Adipose tissue (tissue), 3 donors: ENCODE measurements at regions not wholly inside any gene's neighbourhood (a gene's known extent, or its start where the extent isn't known, plus 50 kb on each side); places are given as distances from the start of the nearest gene placed in this dataset.

ENCODE experiments used
- H3K27ac ChIP-seq: one replicate; pipeline ENCODE4 v1.5.1; 2013; ENCODE audit warnings: low read depth, low read length
- WGBS, 3 donors: extraction: QIAGEN DNeasy Blood & Tissue Kit; methylation state at CpG; one replicate each; pipeline ENCODE4 v1.1.7; 2013; 5-methylcytosine and 5-hydroxymethylcytosine counted together
- donor health status: healthy with polysubstance abuse.
- donor health status: Bipolar disorder and iron deficiency.
- donor health status: healthy.

DNA sequence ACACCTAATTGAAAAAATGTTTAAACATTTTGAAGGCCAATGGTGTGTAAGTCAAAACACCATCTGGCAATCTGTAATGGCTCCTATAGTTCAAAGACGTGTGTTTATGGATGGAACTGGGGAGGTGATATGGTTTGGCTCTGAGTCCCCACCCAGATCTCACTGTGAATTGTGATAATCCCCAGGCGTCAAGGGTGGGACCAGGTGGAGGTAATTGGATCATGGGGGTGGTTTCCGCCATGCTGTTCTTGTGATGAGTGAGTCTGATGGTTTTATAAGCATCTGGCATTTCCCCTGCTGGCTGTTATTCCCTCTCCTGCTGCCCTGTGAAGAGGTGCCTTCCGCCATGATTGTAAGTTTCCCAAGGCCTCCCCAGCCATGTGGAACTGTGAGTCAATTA, 52.2 kb downstream of the ADRA2C start:
- WGBS, 3 donors, result 76 to 78% (median 77%) methylated on average over 4 of the region's 4 CpGs
- H3K27ac ChIP-seq, result no peak overlapping the region

DNA sequence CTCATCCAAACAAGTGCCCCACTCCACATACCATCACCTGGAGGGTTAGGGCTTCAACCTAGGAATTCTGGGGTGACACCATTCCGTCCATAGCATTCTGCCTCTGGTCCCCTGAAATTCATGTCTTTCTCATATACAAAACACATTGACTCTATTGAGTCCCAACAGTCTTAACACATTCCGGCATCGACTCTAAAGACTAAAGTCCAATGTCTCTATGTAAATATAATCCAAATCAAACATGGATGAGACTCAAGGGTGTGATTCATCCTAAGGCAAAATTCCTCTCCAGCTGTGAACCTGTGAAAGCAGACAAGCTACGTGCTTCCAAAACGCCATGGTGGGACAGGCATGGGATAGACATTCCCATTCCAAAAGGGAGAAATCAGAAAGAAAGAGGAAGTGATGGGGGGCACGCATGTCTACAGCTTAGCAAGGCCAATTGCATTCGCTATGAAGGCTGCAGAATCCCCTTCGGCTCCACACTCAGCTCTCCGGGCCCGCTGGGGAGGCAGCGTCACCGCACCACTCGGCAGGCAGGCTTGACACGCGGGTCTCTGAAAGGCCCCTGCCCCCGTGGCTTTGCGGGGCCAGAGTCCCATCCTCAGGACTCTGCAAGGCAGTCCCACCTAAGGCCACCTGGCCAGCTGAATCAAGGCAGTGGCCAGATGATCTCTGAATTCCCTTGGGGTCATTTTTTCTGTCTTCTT, 53.2 kb downstream of the ADRA2C start:
- 67 to 86% (median 85%) methylated on average over 17 of the region's 17 CpGs for WGBS, 3 donors
- no peak overlapping the region for H3K27ac ChIP-seq

DNA sequence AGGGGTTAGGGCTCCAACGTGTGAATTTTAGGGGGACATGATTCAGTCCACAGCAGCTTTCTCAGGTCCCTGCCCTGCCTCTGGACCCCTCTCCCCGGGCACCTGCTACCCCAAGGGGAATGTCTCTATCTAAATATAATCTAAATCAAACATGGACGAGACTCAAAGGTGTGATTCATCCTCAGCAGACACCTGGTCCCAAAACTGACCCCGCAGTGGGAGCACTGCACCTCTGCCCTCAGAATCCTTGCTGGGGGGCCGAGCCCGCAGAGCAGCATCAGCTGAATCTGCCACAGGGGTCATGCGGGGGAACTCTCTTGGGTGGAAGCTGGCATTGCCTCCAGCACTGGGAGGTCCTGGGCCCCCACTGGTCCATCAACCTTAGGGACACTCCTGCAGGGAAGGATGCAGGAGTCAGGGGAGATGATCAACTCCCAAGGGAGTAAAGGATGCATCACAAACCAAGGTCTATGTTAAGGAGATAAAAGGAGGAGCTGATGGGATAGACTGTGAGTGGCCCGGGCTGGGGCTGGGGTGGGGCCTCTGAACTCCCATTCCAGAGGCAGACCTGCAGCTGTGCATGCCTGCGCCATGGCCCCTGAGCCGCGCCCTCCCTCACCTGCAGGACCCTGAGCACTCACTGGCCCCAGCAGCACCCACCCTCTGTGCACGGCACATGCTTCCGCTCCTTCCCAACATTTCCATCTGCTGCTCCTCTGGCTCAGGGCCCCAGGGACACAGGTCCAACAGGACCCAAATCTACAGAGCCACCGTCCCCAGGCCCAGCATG, 54.0 kb downstream of the ADRA2C start:
- 67 to 80% (median 77%) methylated on average over 14 of the region's 14 CpGs for WGBS, 3 donors
- no peak overlapping the region for H3K27ac ChIP-seq

DNA sequence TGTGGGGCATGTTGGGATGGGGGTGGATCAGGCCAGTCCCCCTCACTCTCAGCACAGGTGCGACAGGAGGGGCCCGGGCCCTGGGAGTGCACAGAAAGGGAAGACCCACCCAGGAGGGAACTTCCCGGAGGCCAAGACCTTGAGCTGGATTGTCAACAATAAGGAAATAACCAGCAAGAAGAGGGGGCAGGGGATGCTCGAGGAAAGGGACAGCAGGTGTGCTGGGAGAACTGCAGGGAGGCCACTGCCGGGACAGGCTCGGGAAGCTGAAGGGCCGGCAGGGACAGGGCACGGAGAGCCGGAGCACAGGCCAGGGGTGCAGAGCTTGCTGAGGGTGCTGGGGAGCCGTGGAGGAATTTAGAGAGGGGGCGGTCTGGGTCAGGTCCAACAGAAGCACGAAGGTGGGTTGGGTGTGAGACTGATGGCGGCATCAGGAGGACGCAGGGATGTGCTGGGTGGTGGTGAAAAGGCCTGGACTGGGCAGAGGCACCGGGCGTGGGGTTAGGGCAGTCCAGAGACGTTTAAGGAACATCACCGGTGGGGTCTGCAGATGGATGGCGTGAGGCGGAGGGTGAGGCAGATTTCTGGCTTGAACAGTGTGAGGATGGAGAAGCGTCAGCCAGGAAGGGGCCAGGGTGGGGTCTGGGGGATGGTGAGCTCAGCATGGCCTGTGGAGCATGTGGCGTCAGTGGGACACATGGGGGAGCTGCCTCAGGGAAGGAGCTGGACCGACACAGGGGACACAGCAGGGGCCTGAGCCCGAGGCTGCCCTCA, 54.8 kb downstream of the ADRA2C start:
- H3K27ac ChIP-seq, result no peak overlapping the region
- 70 to 71% (median 70%) methylated on average over 24 of the region's 24 CpGs for WGBS, 3 donors

DNA sequence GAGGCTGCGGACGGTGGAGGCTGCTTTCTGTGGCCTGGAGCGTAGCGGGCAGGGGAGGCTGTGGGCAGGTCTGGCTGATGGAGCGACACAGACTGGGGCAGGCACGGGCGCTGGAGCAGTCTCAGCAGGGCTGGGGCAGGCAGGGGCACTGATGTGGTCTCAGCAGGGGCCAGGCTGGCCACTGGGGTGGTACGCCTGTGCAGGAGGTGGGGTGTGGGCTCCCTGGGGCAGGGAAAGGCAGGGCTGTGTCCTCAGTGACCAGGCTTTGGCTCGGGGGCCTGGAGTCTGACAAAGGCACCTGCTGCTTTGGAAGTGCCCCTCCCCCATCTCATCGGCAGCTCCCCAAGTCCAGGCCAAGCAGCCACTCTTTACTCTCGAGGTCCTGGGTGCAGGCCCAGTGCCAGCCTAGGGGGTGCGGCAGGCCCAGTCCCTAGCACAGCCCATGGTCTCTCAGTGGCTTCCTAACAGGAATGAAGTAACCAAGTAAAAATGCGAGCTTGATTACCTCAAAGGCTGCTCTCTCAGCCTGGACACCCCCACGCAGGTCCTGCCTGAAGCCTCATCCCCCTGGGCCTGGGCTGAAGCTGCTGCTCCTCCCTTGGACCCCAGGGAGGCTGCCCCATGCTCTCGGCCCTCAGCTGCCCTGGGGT, 55.5 kb downstream of the ADRA2C start:
- WGBS, 3 donors, result 59 to 70% (median 68%) methylated on average over 14 to 15 of the region's 15 CpGs
- H3K27ac ChIP-seq, result no peak overlapping the region

DNA sequence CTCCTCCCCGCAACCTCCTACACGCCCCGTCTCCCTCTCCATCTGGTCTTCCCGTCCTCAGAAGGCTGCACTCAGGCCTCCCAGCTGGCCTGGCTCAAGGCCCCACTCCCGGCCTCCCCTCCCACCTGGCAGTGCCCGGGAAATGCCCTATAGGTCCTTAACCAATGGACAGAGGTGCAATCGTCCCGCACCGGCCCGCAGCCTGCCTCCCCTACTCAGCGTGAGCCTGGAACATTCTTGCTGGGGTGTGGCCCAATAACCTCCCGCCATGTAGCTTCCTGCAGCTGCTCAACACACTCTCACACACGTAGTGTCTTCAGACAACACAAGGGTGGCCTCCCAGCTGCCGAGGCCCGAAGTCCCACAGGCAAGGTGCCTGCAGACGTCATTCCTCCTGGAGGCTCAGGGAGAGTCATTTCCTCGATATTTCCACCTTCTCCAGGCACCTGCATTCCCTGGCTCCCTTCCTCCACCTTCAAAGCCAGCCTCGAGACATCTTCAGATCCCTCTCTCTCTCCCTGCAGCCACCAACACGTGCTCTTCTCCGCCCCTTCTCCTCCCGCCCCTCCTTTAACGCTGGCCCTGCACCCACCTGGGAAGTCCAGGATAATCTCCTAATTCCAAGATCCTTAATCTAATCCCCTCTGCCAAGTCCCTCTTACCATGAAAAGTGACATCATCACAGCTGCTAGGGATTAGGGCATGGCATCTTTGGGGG, 56.2 kb downstream of the ADRA2C start:
- no peak overlapping the region for H3K27ac ChIP-seq
- 49 to 64% (median 54%) methylated on average over 21 to 22 of the region's 22 CpGs for WGBS, 3 donors

DNA sequence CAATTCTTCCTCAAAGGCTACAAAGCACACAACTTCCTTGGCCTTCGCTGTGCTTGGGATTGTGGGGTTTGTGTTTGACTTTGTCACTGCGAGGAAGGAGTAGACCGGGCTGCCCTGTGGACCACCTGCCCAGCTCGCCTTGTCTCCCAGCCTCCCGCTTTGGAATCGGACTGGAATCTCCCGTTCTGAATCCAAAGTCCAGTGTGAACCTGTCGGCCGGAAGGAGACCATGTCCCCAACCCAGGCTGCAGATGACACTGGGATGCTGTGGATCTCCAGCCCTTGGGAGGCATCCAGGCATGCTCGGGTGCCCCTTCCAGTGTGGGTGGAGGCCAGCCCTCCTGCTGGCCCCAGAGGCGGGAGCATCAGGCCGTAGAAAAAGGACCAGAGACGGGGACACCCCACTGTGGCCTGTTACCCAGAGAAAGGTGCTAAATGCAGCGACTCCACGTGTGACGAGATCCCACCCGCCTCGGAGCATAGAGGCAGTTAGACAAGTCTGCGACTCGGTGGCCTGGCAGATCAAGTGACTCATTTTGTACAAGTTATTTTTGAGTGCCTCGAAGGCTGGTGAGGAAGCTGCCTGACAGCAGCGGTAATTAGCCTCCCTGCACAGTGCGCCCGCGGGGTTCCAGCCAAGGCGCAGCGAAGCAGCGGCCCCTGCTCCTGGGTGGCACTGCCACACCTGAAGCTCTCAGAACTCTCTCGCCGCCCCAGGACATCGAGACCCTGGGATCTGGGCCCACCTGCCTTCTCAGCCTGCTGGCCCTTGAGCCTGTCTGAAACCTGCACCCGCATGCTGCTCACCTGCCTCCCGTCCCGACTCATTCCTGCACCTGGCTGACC, 57.5 kb downstream of the ADRA2C start:
- H3K27ac ChIP-seq, result no peak overlapping the region
- 82 to 87% (median 85%) methylated on average over 34 of the region's 34 CpGs for WGBS, 3 donors

DNA sequence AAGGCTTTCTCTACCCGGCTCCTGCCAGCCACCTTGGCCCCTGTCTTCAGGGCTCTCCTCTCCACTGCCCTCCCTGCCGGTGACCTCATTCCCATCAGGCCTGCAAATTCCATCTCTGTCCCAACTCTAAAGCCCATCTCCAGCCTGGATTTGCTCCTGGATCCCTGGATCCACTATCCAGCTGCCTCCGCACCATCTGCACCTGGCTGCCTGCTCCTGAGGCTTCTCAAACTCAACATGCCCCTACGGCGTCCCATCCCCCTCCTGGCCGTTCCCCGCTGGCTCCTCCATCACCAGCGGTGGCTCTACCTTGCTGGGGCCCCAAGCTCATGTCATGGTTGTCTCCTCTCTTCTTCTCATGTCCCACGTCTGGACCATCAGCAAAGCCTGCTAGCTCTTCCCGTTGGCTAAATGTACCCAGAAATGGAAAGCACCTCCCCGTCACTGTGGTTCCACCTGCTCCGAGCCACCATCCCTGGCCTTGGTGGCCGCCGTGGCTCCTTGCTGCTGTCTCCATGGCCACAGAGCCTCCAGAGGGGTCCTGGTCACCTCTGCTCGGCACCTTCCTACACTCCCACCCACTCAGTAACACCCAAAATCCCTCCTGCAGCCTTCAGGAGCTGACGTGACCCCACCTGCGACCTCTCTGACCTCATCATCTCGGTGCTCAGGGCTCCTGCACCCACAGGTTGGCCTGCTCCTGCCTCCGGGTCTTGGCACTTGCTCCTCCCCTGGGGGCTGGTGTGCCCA, 58.5 kb downstream of the ADRA2C start:
- WGBS, 3 donors, result 89 to 91% (median 90%) methylated on average over 18 to 19 of the region's 19 CpGs
- H3K27ac ChIP-seq, result no peak overlapping the region

DNA sequence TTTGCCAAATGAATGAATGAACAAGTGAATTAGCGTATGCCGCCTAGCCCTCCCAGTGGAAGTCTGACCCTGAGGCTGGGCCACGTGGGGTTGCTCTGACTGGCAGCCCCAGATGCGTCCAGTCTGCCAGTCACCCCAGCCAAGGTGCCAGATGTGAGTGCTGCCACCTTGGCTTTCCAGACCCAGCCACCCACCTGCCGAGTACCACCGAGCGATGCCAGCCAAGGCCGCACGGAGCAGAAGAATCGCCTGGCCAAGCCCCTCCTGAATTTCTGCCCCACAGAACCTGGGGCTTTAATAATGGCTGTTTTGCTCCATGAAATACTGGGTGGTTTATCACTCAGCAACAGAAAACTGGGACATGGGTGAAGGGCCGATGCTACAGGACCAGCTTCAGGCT, 59.3 kb downstream of the ADRA2C start:
- 88 to 91% (median 90%) methylated on average over 11 of the region's 11 CpGs for WGBS, 3 donors
- no peak overlapping the region for H3K27ac ChIP-seq

DNA sequence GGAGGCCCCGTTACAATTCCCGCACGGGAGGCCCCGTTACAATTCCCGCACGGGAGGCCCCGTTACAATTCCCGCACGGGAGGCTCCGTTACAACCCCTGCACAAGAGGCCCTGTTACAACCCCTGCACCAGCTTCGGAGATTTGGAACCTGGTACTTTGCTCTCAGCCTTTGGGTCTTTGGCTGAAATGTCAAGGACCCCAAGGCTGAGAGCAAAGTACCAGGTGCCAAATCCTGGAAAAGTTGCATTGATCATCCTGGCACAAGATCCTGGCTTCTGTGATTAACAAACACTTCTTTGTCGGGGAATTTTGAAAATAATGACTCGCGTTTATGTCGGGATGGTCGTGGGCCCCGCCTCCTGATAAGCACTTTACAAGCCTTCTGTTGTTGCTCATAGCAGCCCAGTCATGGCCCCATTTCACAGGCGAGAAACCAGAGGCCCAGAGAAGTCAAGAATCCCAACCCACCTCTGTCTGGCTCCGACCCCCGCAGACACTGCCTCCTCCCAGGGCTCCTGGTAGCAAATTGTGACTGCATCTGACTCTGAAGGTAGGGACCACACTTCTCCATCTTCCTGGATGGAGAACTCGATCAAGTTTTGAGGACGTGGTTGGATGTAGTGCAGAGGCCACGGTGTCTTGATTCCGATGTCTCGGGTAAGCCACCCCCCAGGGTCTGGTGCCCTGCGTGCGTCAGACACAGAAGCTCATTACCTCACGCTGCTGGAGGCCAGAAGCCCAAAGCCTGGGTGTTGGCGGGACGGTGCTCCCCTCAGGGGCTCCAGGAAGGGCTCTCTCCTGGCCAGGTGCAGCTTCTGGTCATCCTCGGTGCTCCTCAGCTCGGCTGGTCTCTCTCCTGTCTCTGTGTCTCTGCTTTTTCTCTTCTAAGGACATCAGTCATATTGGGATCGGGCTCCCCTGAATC, 60.3 kb downstream of the ADRA2C start:
- WGBS, 3 donors, result 74 to 85% (median 75%) methylated on average over 32 to 33 of the region's 33 CpGs

DNA sequence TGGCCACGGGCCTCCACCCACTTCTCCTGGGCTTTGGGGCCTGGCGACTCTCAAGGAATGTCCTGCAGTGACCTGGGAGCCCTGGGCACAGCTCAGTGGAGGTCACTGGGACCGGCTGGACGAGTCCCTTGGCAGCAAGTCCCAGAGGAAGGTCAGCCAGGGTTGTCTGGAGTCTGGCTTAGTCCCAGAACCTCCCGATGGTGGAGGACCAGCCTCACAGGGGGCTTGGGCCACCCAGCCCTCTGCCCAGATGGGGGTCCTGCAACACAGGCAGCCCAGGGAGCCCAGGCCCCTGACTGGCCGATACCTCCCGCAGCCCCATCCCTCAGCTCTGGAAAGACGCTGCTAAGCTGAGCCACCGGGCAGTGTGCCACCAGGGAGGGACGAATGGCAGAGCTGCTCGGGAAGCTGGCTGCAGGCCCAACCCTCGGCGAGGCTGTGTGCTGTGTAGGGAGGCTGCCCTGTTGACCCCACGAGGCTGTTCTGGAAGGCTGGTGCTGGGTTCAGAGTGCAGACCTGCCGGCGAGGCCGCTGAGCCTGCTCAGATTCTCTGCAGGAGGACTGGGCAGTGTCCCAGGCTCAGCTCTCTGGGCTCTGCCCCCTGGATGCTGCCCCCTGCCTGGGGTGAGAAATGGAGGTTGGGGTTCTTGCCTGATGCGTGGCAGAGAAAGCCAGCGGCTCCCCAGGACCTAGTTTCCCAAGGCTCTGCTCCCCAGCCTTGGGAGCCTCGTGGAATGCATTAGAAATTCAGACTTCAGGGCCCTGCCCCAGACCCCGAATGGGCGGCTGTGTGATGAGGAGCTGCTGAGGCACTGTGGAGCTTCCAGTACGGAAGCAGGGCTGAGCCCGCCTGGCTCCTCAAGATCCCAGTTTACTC, 61.7 kb downstream of the ADRA2C start:
- 29 to 48% (median 33%) methylated on average over 22 to 24 of the region's 24 CpGs for WGBS, 3 donors
- H3K27ac ChIP-seq, result no peak overlapping the region

More for the DNA sequence above, 60.3 kb downstream of the ADRA2C start:
- H3K27ac ChIP-seq, result no peak overlapping the region

DNA sequence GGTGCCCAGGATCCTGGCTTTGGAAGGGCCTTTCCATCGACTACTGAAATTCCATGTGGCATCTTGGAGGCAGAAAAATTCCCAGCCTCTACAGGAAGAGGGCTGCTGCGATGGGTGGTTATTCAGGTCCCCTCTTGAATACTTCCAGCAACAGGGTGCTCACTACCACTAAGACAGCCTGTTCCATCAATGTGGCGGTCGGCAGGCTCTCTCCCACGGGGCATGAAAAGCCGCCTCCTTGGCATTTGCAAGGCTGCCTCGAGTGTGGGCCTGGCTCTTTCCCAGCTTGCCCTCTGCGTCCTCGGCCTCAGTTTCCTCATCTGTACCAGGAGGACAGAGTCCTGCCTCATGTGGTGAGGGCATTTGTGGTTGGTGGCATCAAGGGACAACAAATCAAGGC, 62.4 kb downstream of the ADRA2C start:
- 80 to 91% (median 87%) methylated on average over 9 of the region's 9 CpGs for WGBS, 3 donors
- H3K27ac ChIP-seq, result no peak overlapping the region

DNA sequence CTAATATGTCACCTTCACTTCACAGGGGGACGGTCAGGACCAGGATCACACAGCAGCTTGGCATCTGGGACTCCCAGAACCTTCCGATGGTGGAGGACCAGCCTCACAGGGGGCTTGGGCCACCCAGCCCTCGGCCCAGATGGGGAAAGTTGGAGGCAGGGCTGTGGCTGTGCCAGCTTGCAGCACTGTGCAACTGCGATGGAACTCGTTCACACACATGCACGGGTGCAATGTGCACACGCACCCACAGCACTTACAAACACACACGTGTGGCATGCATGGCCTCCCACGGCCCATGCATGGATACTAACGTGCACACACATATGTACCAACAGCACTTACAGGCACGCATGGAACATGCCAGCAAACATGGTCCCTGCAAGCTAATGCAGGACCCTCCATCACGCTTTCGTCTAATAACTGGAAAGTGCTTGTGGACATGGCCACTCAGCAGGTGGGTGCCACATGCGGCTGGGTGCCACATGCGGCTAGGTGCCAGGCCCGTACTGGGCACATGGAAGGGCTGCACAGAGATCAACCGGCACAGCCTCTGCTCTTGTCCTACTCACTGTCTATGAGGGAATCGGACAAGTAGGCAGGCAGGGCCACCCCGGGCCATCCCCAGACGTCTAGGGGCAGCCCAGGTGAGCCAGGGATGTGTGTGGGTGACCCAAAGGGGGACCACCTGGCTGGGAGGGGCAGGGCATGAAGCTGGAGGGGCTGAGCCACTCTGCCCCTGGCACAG, 63.2 kb downstream of the ADRA2C start:
- no peak overlapping the region for H3K27ac ChIP-seq
- WGBS, 3 donors, result 85 to 91% (median 89%) methylated on average over 20 of the region's 20 CpGs
